GM18951 (cell line): ENCODE measurements at regions not wholly inside any gene's neighbourhood (a gene's known extent, or its start where the extent isn't known, plus 50 kb on each side); places are given as distances from the start of the nearest gene placed in this dataset.
"Not testable (repeated sequence)": the region's sequence is repeated elsewhere in the genome, so short reads cannot be mapped to it uniquely, and the experiment has no call there.

Experiments used
- POLR2A ChIP-seq: IDR thresholded peaks from 4 replicates; pipeline ENCODE4 v1.6.1; 2011; ENCODE audit warnings: mild to moderate bottlenecking; ENCODE audit not compliant: insufficient read length, insufficient read depth; ENCODE audit errors: extremely low read depth
- in situ Hi-C: fragments of 300-500 bp; cut with MboI; formaldehyde crosslinking; loops from one replicate; pipeline ENCODE4 v1.12.0; 2022; ENCODE audit warnings: low sequenced_read_pairs, mixed read lengths, inconsistent platforms; ENCODE audit not compliant: unreplicated experiment

- in situ Hi-C loops = no loop called here
- TF ChIP-seq POLR2A = no peak
Measured at GRCh38 chr12:47316609-47317049, 236.9 kb upstream of the AMIGO2 start.

- TF ChIP-seq POLR2A = no peak
- in situ Hi-C loops = no loop called here
Measured at GRCh38 chr12:47314996-47315395, 235.2 kb upstream of the AMIGO2 start.

- in situ Hi-C loops = no loop called here
- TF ChIP-seq POLR2A = no peak
Measured at GRCh38 chr12:47312808-47313426, 233.2 kb upstream of the AMIGO2 start.

GRCh38 chr12:47312147-47312546 is 232.4 kb upstream of the AMIGO2 start:
- no peak for TF ChIP-seq POLR2A
- in situ Hi-C loops = no loop called here

GRCh38 chr12:47311568-47311967 is 231.8 kb upstream of the AMIGO2 start:
- in situ Hi-C loops = no loop called here
- TF ChIP-seq POLR2A = no peak

GRCh38 chr12:47311010-47311409 is 231.3 kb upstream of the AMIGO2 start:
- in situ Hi-C loops = no loop called here
- no peak for TF ChIP-seq POLR2A

GRCh38 chr12:47308672-47309071 is 228.9 kb upstream of the AMIGO2 start:
- in situ Hi-C loops = no loop called here
- no peak for TF ChIP-seq POLR2A

- in situ Hi-C loops = no loop called here
- no peak for TF ChIP-seq POLR2A
Measured at GRCh38 chr12:47307680-47308399, 228.1 kb upstream of the AMIGO2 start.

GRCh38 chr12:47306773-47307679 is 227.3 kb upstream of the AMIGO2 start:
- in situ Hi-C loops = not testable (repeated sequence)

GRCh38 chr12:47306130-47306529 is 226.4 kb upstream of the AMIGO2 start:
- in situ Hi-C loops = no loop called here
- no peak for TF ChIP-seq POLR2A

GRCh38 chr12:47305464-47305863 is 225.7 kb upstream of the AMIGO2 start:
- in situ Hi-C loops = no loop called here
- TF ChIP-seq POLR2A = no peak

GRCh38 chr12:47303995-47304560 is 224.3 kb upstream of the AMIGO2 start:
- in situ Hi-C loops = no loop called here
- no peak for TF ChIP-seq POLR2A

- in situ Hi-C loops = no loop called here
- no peak for TF ChIP-seq POLR2A
Measured at GRCh38 chr12:47303207-47303606, 223.4 kb upstream of the AMIGO2 start.
